ENCODE measurements at regions not wholly inside any gene's neighbourhood (a gene's known extent, or its start where the extent isn't known, plus 50 kb on each side); places are given as distances from the start of the nearest gene placed in this dataset. TPM values are rescaled to one million over a fixed set of nuclear protein-coding genes. Genes with fewer than 3 reads are reported as not detected.
"Not testable (repeated sequence)": the region's sequence is repeated elsewhere in the genome, so short reads cannot be mapped to it uniquely, and the experiment has no call there.

DNA sequence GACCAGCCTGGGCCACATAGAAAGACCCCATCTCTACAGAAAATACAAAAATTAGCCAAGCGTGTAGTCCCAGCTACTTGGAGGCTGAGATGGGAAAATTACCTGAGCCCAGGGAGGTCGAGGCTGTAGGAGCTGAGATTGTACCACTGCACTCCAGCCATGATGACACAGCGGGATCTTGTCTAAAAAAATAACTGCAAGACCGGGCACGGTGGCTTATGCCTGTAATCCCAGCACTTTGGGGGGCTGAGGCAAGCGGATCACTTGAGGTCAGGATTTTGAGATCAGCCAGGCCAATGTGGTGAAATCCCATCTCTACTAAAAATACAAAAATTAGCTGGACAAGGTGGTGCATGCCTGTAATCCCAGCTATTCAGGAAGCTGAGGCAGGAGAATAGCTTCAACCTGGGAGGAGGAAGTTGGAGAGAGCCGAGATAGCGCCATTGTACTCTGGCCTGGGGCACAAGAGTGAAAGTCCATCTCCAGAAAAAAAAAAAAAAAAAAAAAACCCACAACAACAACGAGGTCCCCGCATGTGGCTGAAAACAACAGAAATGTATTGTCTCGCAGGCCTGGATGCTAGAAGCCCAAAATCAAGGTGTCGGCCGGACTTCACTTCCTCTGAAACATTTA, 50.7 kb upstream of the DEFB108B start:
- H3K9me3 ChIP-seq (ENCODE audit: low read depth); H3K79me2 ChIP-seq; H3K4me3 ChIP-seq; H3K4me2 ChIP-seq; DNase-seq (ENCODE audit: low spot score); H3K36me3 ChIP-seq (replicated peaks; ENCODE audit: insufficient read depth, low read depth); H3K4me1 ChIP-seq (ENCODE audit: insufficient read depth); H3K9me2 ChIP-seq (replicated peaks; ENCODE audit: insufficient read depth); H2AFZ ChIP-seq; H3K27ac ChIP-seq; H3K27me3 ChIP-seq; H4K20me1 ChIP-seq (ENCODE audit: insufficient read depth, poor library complexity, severe bottlenecking): not testable (repeated sequence)
- 91% methylated on average over 13 of the region's 13 CpGs for WGBS (ENCODE audit: low lambda C conversion rate, missing lambda C conversion rate)

DNA sequence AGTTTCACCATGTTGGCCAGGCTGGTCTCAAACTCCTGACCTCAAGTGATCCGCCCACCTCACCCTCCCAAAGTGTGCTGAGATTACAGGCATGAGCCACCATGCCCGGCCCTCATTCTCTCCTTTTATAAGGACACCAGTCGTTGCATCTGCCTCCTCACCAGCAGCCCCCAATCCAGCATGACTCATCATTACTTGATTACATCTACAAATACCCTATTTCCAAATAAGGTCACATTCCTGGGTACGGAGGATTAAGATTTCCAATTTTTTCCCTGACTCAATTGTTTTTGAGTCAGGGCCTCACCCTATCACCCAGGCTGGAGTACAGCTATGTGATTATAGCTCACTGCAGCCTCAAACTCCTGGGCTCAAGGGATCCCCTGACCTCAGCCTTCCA, 49.8 kb upstream of the DEFB108B start:
- not testable (repeated sequence) for H3K36me3 ChIP-seq (replicated peaks; ENCODE audit: insufficient read depth, low read depth); H3K9me2 ChIP-seq (replicated peaks; ENCODE audit: insufficient read depth); H3K4me2 ChIP-seq; H4K20me1 ChIP-seq (ENCODE audit: insufficient read depth, poor library complexity, severe bottlenecking); H2AFZ ChIP-seq; H3K4me3 ChIP-seq; DNase-seq (ENCODE audit: low spot score); H3K79me2 ChIP-seq; H3K27ac ChIP-seq; H3K27me3 ChIP-seq; H3K9me3 ChIP-seq (ENCODE audit: low read depth); H3K4me1 ChIP-seq (ENCODE audit: insufficient read depth)
- WGBS (ENCODE audit: low lambda C conversion rate, missing lambda C conversion rate), result 63% methylated on average over 4 of the region's 4 CpGs

Small RNA genes in the stretch of these regions (small RNA-seq; reads per million reads assigned to genes)
- gene SNRPCP14, result not detected

All from hepatocyte (in vitro differentiated cells).